Activated CD4-positive, alpha-beta T cell treated with anti-CD3 and anti-CD28 coated beads for 36 hours (primary cell): ENCODE measurements at regions not wholly inside any gene's neighbourhood (a gene's known extent, or its start where the extent isn't known, plus 50 kb on each side); places are given as distances from the start of the nearest gene placed in this dataset.
A peak's percentile ranks its signal among the peaks of the same experiment; 100 is the strongest.
"Not testable (repeated sequence)": the region's sequence is repeated elsewhere in the genome, so short reads cannot be mapped to it uniquely, and the experiment has no call there.

Experiments
- ATAC-seq: fragments of 200-7000 bp; cut with Tn5 transposase; one replicate; pipeline ENCODE4 v1.10.0; 2021; ENCODE audit warnings: mild to moderate bottlenecking, moderate library complexity
- CTCF ChIA-PET: fragments of 350-600 bp; sonication (Branson Sonifier 250); formaldehyde crosslinking; loops from one replicate; lab custom pipeline; 2021; ENCODE audit warnings: antibody characterized with exemption; lab: Charles Lee
- POLR2A ChIA-PET: fragments of 350-600 bp; sonication (Branson Sonifier 250); formaldehyde crosslinking; loops from one replicate; lab custom pipeline; 2021; ENCODE audit warnings: antibody characterized with exemption, inconsistent platforms; lab: Charles Lee
- DNase-seq: peaks from one replicate; pipeline ENCODE4 v3.0.0-alpha.2; 2020
- H3K27ac Mint-ChIP-seq: one replicate; pipeline ENCODE4 v1.8.0; 2021; ENCODE audit warnings: mixed read lengths
- H3K27me3 Mint-ChIP-seq: one replicate; pipeline ENCODE4 v1.8.0; 2021; ENCODE audit warnings: mixed read lengths
- H3K36me3 Mint-ChIP-seq: one replicate; pipeline ENCODE4 v1.8.0; 2021; ENCODE audit warnings: low read depth, mixed read lengths
- H3K4me1 Mint-ChIP-seq: one replicate; pipeline ENCODE4 v1.8.0; 2021; ENCODE audit warnings: mixed read lengths
- H3K4me3 Mint-ChIP-seq: one replicate; pipeline ENCODE4 v1.8.0; 2021; ENCODE audit warnings: mild to moderate bottlenecking, moderate library complexity, mixed read lengths
- H3K9me3 Mint-ChIP-seq: one replicate; pipeline ENCODE4 v1.8.0; 2021; ENCODE audit warnings: low read depth, mixed read lengths
- intact Hi-C, 2 experiments: fragments of 100-400 bp; cut with DNase I in 1 of 2; cut with micrococcal nuclease in 1 of 2; formaldehyde crosslinking; loops; one replicate each; pipeline versions ENCODE4 v1.14.2 to v1.15.1; 2022 to 2024; cut with DNase I, micrococcal nuclease

DNA sequence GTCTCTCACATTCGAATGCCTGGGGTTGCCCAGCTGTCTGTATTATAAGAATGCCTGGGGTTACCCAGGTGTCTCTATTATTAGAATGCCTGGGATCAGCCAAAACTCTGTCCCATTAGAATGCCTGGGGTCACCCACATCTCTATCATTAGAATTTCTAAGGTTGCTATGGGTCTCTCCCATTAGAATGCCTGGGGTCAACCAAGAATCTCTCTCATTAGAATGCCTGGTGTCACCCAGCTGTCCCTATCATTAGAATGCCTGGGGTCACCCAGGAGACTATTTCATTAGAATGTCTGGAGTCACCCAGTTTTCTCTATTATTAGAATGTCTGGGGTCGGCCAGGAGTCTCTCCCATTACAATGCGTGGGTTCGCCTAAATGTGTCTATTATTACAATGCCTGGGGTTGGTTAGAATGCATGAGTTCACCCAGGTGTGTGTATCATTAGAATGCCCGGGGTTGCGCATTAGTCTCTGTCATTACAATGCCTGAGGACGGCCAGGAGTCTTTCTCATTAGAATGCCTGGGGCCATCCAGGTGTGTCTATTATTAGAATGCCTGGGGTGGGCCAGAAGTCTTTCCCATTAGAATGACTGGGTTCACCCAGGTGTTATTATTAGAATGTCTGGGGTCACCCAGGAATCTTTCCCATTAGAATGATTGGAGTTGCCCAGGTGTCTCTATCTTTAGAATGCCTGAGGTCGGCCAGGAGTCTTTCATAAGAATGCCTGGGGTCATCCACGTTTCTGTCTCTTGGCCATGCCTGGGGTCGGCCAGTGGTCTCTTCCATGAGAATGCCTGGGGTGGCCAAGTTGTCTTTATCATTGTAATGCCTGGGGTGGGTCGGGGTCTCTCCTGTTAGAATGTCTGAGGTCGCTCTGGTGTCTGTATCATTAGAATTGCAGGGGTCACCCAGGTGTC lies 59.6 kb downstream of the RNF187 start:
- ChIA-PET CTCF (no interaction called here), POLR2A (no interaction called here)
- no peak overlapping the region for H3K27ac Mint-ChIP-seq
- intact Hi-C loops: no loop called here
- H3K27me3 Mint-ChIP-seq: peaks cover 1% of the 10 kb centered on the region
- no peaks in the 10 kb centered on the region for H3K36me3 Mint-ChIP-seq
- ATAC-seq (no peak), DNase-seq (no peak)
- H3K4me1 Mint-ChIP-seq: no peaks in the 10 kb centered on the region
- no peak overlapping the region for H3K4me3 Mint-ChIP-seq
- peaks cover 1% of the 10 kb centered on the region for H3K9me3 Mint-ChIP-seq

DNA sequence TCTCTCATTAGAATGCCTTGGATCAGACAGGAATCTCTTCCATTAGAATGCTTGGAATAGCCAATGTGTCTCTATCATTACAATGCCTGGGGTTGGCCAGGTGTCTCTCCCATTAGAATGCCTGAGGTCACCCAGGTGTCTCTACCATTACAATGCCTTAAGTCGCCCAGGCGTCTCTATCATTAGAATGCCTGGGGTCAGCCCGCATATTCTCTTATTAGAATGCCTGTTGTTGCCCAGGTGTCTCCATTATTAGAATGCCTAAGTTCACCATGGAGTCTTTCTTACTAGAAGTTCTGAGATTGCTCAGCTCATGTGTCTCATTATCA lies 60.2 kb downstream of the RNF187 start:
- Mint-ChIP-seq H3K36me3 (no peaks in the 10 kb centered on the region), H3K27me3 (peaks cover 1% of the 10 kb centered on the region), H3K4me3 (no peak overlapping the region), H3K9me3 (peaks cover 1% of the 10 kb centered on the region), H3K4me1 (no peaks in the 10 kb centered on the region), H3K27ac (no peak overlapping the region)
- intact Hi-C loops: no loop called here
- no peak for DNase-seq
- ChIA-PET CTCF (no interaction called here), POLR2A (no interaction called here)
- no peak for ATAC-seq

GRCh38 chr1:228548788-228549187 lies 61.6 kb downstream of the RNF187 start:
- H3K27ac Mint-ChIP-seq: no peak overlapping the region
- no peak for DNase-seq
- H3K4me1 Mint-ChIP-seq: no peaks in the 10 kb centered on the region

GRCh38 chr1:228552596-228553176 lies 65.5 kb downstream of the RNF187 start:
- ChIA-PET CTCF (no interaction called here), POLR2A (no interaction called here)
- intact Hi-C loops: no loop called here
- H3K9me3 Mint-ChIP-seq: peaks cover 4% of the 10 kb centered on the region
- DNase-seq (no peak), ATAC-seq (no peak)
- H3K36me3 Mint-ChIP-seq: peaks cover 2% of the 10 kb centered on the region
- no peaks in the 10 kb centered on the region for H3K27me3 Mint-ChIP-seq
- no peak overlapping the region for H3K27ac Mint-ChIP-seq
- no peaks in the 10 kb centered on the region for H3K4me1 Mint-ChIP-seq
- H3K4me3 Mint-ChIP-seq: no peak overlapping the region

More at GRCh38 chr1:228548788-228549187, 61.6 kb downstream of the RNF187 start:
- H3K36me3 Mint-ChIP-seq: no peaks in the 10 kb centered on the region
- H3K9me3 Mint-ChIP-seq: peaks cover 1% of the 10 kb centered on the region
- CTCF ChIA-PET: no interaction called here
- H3K4me3 Mint-ChIP-seq: no peak overlapping the region
- no peak for ATAC-seq
- intact Hi-C loops: no loop called here
- H3K27me3 Mint-ChIP-seq: peaks cover 1% of the 10 kb centered on the region
- POLR2A ChIA-PET: no interaction called here

- Mint-ChIP-seq H3K4me1 (no peaks in the 10 kb centered on the region), H3K27ac (no peak overlapping the region), H3K4me3 (no peak overlapping the region), H3K36me3 (peaks cover 2% of the 10 kb centered on the region), H3K27me3 (no peaks in the 10 kb centered on the region), H3K9me3 (peaks cover 4% of the 10 kb centered on the region)
- ATAC-seq (no peak), DNase-seq (no peak)
- intact Hi-C loops: no loop called here
- CTCF ChIA-PET: interaction anchor here (0.5 kb wide), 1 partner anchor 14 kb away, joined by 3 read pairs; no protein-coding TSS in a partner anchor
- POLR2A ChIA-PET: no interaction called here
These were observed 66.9 kb downstream of the RNF187 start for GRCh38 chr1:228554107-228554506.

- Mint-ChIP-seq H3K4me3 (no peak overlapping the region), H3K9me3 (peaks cover 4% of the 10 kb centered on the region), H3K27me3 (no peaks in the 10 kb centered on the region), H3K4me1 (no peaks in the 10 kb centered on the region), H3K36me3 (peaks cover 2% of the 10 kb centered on the region), H3K27ac (no peak overlapping the region)
- ChIA-PET CTCF (interaction anchor here (0.7 kb wide), 1 partner anchor 621 kb away, joined by 3 read pairs; no protein-coding TSS in a partner anchor), POLR2A (no interaction called here)
- DNase-seq (peak; percentile 50), ATAC-seq (no peak)
- intact Hi-C loops: no loop called here
These were observed 68.2 kb downstream of the RNF187 start for GRCh38 chr1:228555074-228555994.

DNA sequence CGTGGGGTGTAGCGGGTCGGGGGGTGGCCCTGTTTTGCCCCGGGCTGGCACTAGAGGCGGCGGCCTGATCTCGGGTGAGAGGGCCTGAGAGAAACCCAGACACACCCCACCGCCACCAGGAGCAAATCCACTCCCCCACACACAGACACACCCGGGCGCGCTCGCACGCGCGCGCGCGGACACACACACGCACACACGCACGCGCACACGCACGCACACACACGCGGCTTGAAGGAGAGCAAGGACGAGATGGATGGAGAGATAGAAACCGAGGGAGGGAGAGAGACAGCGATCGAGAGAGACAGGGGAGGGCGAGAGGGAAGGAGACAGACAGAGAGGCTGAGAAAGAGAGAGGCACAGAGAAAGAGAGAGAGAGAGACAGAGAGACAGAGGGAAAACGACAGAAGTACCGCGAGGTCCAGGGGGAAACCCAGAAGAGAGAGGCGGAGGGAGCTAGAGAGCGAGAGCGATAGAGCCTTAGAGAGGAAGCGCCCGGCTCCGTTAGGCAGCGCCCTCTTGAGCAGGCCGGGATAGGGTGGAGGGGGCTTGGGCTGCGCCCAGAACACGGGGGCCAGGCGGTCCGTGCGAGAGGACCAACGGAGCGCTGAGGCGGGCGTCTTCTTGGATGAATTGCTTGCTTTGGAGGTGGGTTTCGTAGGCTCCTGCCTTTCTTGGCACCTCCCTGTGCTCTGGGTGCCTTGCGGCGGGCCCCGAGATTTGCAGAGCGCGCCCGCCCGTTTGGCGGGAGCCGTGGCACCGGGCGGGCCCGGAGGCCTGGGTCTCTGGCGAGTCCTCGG lies 69.7 kb downstream of the RNF187 start:
- H3K9me3 Mint-ChIP-seq, POLR2A ChIA-PET, CTCF ChIA-PET, H3K27me3 Mint-ChIP-seq, H3K36me3 Mint-ChIP-seq, DNase-seq, ATAC-seq, H3K4me3 Mint-ChIP-seq, H3K4me1 Mint-ChIP-seq, intact Hi-C loops, H3K27ac Mint-ChIP-seq: not testable (repeated sequence)
